HL-60 (cell line): ENCODE measurements at regions not wholly inside any gene's neighbourhood (a gene's known extent, or its start where the extent isn't known, plus 50 kb on each side); places are given as distances from the start of the nearest gene placed in this dataset.

Experiments
- DNase-seq, 2 experiments: peaks; one replicate each; pipeline ENCODE4 v3.0.0-alpha.2; 2010 to 2020; ENCODE audit warnings: low read depth in 1 of 2, low spot score in 1 of 2
- H3K27ac ChIP-seq: fragments of 250-450 bp; sonication (Bioruptor Pico); replicated peaks from 2 replicates; pipeline ENCODE4 v1.5.1; 2020; ENCODE audit warnings: mild to moderate bottlenecking, moderate library complexity
- H3K27me3 ChIP-seq: fragments of 250-450 bp; sonication (Bioruptor Pico); 2 replicates; pipeline ENCODE4 v1.5.1; 2021; ENCODE audit warnings: mild to moderate bottlenecking, moderate library complexity; ENCODE audit not compliant: insufficient read depth, poor library complexity, severe bottlenecking
- H3K4me3 ChIP-seq: replicated peaks from 2 replicates; pipeline ENCODE4 v1.5.1; 2011; ENCODE audit warnings: mild to moderate bottlenecking, control low read depth, low read length; ENCODE audit not compliant: insufficient read depth
- GABPA ChIP-seq: IDR thresholded peaks from 2 replicates; pipeline ENCODE4 v1.6.1; 2012; ENCODE audit warnings: low read depth
- POLR2AphosphoS5 ChIP-seq: IDR thresholded peaks from 2 replicates; pipeline ENCODE4 v1.6.1; 2012; ENCODE audit warnings: low read depth
- SPI1 ChIP-seq: IDR thresholded peaks from 2 replicates; pipeline ENCODE4 v1.6.1; 2012; ENCODE audit warnings: low read depth, mild to moderate bottlenecking, borderline replicate concordance
- TF ChIP-seq, protein P1 (sequence below): IDR thresholded peaks from 2 replicates; pipeline ENCODE4 v1.6.1; 2012; ENCODE audit warnings: low read depth; ENCODE audit not compliant: insufficient replicate concordance
- TF ChIP-seq, protein P2 (sequence below): IDR thresholded peaks from one replicate; pipeline ENCODE4 v1.5.1; 2011; ENCODE audit warnings: low read length, control low read depth, inconsistent platforms; ENCODE audit not compliant: insufficient read depth

DNA sequence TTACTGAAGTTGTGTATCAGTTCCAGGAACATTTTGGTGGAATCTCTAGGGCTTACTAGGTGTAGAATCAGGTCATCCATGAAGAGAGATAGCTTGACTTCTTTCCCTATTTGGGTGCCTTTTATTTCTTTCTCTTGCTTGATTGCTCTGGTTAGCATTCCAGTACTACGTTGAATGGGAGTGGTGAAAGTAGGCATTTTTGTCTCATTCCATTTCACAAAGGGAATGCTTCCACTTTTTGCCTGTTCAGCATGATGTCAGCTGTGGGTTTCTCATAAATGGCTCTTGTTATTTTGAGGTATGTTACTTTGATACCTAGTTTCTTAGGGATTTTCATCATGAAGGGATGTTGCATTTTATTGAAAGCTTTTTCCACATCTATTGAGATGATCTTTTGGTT lies 195.3 kb downstream of the MOXD1 start:
- DNase-seq = no peak
- Histone ChIP-seq H3K27me3 (no peaks in the 10 kb centered on the region), H3K4me3 (no peak overlapping the region), H3K27ac (no peak overlapping the region)
- TF ChIP-seq, protein P1, sequence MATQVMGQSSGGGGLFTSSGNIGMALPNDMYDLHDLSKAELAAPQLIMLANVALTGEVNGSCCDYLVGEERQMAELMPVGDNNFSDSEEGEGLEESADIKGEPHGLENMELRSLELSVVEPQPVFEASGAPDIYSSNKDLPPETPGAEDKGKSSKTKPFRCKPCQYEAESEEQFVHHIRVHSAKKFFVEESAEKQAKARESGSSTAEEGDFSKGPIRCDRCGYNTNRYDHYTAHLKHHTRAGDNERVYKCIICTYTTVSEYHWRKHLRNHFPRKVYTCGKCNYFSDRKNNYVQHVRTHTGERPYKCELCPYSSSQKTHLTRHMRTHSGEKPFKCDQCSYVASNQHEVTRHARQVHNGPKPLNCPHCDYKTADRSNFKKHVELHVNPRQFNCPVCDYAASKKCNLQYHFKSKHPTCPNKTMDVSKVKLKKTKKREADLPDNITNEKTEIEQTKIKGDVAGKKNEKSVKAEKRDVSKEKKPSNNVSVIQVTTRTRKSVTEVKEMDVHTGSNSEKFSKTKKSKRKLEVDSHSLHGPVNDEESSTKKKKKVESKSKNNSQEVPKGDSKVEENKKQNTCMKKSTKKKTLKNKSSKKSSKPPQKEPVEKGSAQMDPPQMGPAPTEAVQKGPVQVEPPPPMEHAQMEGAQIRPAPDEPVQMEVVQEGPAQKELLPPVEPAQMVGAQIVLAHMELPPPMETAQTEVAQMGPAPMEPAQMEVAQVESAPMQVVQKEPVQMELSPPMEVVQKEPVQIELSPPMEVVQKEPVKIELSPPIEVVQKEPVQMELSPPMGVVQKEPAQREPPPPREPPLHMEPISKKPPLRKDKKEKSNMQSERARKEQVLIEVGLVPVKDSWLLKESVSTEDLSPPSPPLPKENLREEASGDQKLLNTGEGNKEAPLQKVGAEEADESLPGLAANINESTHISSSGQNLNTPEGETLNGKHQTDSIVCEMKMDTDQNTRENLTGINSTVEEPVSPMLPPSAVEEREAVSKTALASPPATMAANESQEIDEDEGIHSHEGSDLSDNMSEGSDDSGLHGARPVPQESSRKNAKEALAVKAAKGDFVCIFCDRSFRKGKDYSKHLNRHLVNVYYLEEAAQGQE = no peak
- TF ChIP-seq POLR2AphosphoS5 (no peak), GABPA (no peak), SPI1 (no peak)
- TF ChIP-seq, protein P2, sequence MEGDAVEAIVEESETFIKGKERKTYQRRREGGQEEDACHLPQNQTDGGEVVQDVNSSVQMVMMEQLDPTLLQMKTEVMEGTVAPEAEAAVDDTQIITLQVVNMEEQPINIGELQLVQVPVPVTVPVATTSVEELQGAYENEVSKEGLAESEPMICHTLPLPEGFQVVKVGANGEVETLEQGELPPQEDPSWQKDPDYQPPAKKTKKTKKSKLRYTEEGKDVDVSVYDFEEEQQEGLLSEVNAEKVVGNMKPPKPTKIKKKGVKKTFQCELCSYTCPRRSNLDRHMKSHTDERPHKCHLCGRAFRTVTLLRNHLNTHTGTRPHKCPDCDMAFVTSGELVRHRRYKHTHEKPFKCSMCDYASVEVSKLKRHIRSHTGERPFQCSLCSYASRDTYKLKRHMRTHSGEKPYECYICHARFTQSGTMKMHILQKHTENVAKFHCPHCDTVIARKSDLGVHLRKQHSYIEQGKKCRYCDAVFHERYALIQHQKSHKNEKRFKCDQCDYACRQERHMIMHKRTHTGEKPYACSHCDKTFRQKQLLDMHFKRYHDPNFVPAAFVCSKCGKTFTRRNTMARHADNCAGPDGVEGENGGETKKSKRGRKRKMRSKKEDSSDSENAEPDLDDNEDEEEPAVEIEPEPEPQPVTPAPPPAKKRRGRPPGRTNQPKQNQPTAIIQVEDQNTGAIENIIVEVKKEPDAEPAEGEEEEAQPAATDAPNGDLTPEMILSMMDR = no peak

DNA sequence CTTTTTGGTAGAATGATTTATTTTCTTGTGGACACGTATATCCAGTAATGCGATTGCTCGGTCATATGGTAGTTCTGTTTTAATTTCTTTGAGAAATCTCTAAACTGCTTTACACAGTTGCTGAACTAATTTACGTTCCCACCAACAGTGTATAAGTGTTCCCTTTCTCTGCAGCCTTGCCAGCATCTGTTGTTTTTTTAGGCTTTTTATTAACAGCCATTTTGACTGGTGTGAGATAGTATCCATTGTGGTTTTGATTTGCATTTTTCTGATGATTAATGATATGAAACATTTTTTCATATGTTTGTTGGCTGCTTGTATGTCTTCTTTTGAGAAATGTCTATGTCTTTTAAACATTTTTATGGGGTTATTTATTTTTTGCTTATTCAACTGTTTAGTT lies 196.7 kb downstream of the MOXD1 start:
- no peak for DNase-seq
- Histone ChIP-seq H3K27me3 (no peaks in the 10 kb centered on the region), H3K27ac (no peak overlapping the region), H3K4me3 (no peak overlapping the region)
- TF ChIP-seq, protein P1 = no peak
- no peak for TF ChIP-seq GABPA
- TF ChIP-seq POLR2AphosphoS5 = no peak
- TF ChIP-seq SPI1 = no peak
- TF ChIP-seq, protein P2 = no peak

DNA sequence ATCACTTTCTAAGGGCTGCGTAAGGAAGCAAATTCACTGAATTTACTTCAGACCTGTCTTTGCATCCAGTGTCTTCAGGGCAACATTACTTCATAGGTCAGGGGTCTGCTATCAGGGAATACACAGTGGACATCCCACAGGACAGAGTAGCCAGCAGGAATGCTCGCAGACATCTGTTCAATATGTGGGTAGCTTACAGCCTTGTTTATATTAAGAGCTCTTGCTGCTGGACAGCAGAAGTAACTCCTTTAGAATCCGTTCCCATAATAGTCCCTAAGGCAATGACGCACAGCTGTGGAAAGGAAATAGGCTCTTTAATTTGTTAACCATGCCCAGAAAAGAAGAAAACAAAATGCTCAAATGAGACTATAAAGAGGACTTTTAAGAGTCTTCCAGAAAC lies 198.7 kb downstream of the MOXD1 start:
- TF ChIP-seq, protein P2 = no peak
- TF ChIP-seq, protein P1 = no peak
- TF ChIP-seq POLR2AphosphoS5 (no peak), GABPA (no peak), SPI1 (no peak)
- DNase-seq = no peak
- no peak overlapping the region for H3K4me3 ChIP-seq
- no peak overlapping the region for H3K27ac ChIP-seq
- no peaks in the 10 kb centered on the region for H3K27me3 ChIP-seq
